HG03135 (cell line): ENCODE measurements at regions not wholly inside any gene's neighbourhood (a gene's known extent, or its start where the extent isn't known, plus 50 kb on each side); places are given as distances from the start of the nearest gene placed in this dataset.

Source experiments
- ATAC-seq: cut with Tn5 transposase; IDR thresholded peaks from one replicate; pipeline ENCODE4 v1.9.1; 2021; ENCODE audit warnings: mild to moderate bottlenecking, moderate library complexity; ENCODE audit not compliant: unreplicated experiment

- no peak for ATAC-seq
Measured at GRCh38 chr4:166335256-166335938, 462.4 kb downstream of the TLL1 start.

DNA sequence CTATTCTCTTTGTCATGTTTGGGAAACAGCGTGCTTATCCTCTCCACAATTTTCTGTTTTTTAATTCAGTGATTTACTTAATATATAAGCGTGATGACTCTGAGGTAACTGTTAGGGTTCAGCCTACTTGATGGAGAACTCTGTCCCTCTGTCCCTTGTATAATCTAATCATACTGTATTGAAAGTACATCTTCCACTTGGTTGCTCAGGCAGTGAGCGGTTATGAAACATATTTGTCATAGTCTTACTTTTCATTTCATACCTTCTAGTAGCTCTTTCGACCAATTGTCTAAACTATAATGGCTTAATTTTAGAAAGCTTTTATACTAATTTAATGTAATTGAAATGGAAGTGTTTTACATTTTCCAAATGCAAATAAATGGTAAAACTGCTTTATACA lies 469.0 kb downstream of the TLL1 start:
- no peak for ATAC-seq

- ATAC-seq: no peak
Measured at GRCh38 chr4:166363198-166363597, 490.2 kb downstream of the TLL1 start.

DNA sequence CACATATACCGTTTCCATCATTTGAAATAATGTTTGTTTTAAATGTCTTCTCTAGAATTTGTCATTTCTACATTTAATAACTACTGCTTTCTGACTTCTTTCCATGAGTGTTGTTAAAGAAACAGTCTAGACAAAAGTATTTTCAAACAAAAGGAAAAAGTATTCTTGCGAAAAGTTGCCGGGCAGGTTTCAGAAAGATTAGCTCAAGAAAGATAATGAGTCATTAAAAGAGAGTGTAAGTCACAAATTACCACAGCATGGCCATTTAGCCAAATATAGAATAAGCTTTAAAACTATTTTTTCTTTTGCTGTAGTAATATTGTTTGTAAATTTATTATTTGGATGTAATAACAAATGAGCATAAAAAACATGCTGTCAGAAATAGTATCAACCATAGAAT lies 493.0 kb downstream of the TLL1 start:
- no peak for ATAC-seq

GRCh38 chr4:166377578-166377977 lies 504.5 kb downstream of the TLL1 start:
- no peak for ATAC-seq

DNA sequence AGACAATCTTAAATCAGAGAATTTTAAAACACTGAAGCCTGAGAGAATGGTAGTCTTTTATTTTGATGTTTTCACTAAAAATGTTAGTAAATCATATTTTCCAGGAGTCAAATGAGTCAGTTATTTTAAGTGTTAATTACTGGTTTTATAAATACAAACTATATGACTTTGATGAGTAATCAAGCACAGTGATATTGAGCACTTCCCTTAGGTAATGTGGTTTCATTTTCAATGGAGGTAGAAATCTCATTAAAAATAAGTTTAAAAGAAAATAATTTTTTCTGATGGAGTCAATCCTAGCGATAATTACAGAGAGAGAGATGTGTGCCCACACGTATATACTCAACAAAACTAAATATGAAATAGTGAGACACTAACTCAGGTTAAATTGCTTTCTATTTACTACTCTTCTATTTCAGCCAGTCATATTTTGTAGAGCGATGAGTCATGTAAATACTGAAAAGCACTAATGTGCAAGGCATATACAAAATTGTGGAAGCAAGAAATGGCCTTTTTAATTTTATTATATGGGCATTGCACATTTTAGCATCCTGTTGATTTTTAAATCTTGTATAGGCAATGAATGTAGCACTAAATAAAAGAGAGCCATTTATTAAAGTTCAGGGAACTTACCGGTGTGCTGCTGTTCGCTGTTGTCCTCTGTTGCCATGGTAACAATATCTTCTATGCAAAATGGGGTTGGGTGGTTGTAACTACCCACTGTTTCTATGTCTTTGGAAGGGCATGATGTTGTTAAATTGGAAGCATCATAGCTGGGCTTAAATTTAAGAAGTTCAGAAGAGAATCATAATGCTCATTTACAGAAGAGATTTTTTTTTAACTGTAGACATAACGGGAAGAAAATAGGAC lies 513.7 kb downstream of the TLL1 start:
- ATAC-seq: no peak

DNA sequence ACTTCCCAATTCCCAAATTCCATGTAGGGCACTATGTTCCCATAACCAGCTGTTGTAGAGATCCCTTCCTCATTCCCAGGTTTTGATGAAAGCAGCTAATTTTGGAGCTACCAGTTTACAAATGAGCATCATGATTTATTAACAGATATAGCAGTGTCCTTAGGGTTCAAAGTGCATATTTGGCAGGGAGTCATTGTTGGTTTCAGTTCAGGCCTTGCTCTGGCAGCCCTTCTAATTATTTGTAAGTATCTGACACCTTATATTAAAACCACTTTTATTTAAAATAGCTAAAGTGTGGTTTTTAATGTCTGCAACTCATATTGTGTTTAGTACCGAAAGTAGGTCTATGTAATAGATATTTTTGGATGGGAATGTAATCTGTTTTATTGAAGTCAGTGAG lies 518.5 kb downstream of the TLL1 start:
- no peak for ATAC-seq

DNA sequence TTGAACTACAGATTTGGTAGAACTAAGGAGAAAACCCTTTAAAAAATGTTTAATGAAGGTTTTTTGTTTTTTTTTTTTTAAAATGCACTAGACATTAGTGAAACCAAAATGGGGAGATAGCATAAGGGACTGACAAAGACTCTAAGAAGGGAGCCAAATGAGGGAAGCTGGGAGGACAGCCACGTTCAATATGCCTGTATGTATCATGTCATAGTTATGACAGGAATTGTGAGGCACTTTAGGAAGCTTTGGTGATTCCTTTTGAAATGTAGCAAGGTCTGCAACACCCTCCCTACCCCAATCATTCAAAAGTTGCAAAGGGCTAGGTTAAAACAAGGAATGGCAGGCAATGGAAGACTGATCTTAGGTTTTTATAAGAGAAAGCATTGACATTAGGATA lies 526.0 kb downstream of the TLL1 start:
- no peak for ATAC-seq

- no peak for ATAC-seq
Measured at GRCh38 chr4:166400270-166400894, 527.3 kb downstream of the TLL1 start.

DNA sequence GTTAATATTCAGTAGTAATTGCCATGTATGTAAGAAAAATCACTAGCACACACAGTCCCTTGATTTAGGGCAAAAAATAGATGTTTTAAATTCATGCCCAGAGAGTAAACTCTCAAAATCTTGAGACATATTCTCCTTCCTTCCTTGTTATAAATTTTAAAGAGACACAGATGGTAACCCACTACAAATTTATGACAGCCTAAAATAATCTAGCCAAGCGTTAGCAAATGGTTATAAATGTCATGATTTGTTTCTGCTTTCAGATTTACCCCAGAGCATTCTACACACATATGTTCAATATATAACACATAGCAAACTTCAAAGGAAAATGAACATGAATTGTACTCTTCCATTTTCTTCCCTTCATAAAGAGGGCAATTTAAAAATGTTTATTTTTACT lies 540.3 kb downstream of the TLL1 start:
- ATAC-seq: no peak

- ATAC-seq: no peak
Measured at GRCh38 chr4:166414431-166414830, 541.4 kb downstream of the TLL1 start.

- ATAC-seq: no peak
Measured at GRCh38 chr4:166415749-166416148, 542.7 kb downstream of the TLL1 start.

DNA sequence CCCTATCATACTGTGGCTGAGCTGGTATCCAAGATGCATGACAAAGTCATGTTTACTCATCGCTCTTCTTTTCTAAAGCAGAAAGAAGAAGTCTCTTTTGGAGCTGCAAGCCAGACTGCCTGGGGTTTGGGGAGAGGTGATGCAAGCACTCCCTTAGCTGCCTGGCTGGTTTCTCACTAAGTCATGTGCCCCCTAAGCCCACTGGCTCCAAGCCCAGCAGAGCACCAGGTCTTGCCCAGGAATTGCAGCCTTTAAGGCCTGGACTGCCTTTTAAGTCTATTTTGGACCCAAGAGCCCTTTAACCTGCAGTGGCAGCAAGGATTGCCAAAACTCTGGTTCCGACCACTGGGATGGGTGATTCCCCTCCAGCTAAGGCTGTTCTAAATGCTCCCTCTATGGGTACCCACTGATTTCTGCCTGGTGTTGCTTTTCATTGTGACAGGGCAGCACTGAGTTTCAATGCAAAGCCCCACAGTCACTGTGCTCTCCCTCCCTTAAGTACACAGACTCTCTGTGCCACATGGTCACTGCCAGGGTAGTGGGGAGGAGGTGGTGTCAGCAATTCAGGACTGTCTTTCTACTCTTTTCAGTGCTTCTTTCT lies 548.6 kb downstream of the TLL1 start:
- ATAC-seq: no peak

DNA sequence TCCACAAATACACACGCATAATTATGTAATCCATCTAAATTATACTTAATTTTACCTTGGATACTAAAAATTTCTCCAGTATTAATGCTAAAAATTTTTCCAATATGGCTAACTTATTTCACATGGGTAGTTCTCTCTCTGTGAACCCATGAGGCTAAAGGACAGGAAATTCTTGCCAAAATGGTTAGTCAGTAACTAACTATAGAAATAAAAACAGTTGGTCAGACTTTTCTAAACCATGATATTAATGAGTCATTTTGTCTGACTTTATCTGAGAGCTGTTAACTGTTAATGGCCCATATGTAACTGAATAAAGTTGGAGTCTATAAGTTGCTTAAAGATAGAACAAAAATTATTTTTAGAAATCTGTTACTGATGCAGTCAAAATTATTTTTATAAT lies 549.4 kb downstream of the TLL1 start:
- ATAC-seq: no peak

- no peak for ATAC-seq
Measured at GRCh38 chr4:166426300-166426863, 553.3 kb downstream of the TLL1 start.

DNA sequence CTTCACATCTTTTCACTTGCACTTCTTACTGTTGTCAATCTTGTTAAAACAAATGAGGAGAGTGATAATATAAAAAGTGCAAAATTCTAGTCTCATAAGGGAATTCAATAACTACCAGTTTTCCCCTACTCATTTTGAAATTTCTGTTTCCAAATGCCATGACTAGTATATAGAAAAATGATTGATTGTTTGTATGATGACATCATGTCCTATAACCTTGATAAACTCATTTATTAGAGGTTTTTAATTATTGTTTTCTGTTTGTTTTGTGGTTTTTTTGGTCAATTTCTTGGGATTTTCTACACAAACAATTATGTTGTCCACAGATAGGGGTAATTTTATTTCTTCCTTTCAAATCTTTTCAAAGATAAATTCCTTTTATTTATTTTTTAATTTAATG lies 559.1 kb downstream of the TLL1 start:
- no peak for ATAC-seq

- ATAC-seq: no peak
Measured at GRCh38 chr4:166432842-166433241, 559.8 kb downstream of the TLL1 start.

DNA sequence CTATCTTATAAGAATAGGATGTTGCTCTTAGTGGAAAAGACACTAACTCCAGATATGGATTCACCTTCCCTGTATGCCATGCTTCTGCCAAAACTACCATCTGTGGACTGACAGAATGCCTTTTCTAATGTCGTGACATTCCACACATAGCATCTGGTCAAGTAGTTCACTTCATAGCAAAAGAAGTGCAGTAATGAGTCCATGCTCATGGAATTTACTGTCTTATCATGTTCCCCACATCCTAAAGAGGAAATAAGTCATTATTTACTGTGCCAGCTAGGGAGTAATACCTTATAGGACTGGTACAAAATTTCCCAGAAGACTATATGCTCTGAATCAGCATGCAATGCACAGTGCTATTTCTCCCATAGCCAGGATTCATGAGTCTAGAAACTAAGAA lies 562.4 kb downstream of the TLL1 start:
- ATAC-seq: no peak

DNA sequence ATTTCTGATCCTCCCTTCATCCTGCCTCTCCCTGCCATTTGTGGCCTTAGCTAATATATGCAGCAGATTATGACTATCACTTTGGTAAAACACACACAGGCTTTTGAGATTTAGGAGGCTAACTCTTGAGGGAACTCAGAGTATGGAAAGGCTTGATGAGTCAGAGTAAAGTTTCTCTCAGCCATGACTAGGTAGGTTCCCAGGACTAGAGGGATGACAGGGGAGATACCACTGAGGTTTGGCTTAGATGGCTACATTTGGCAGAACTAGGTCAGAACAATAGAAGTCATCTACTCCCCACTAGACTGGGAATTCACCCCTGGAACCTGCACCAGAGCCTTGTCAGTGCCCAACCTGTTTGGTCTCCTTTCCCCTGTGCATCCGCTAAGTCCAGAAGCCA lies 585.7 kb downstream of the TLL1 start:
- ATAC-seq: no peak

GRCh38 chr4:166459621-166460020 lies 586.6 kb downstream of the TLL1 start:
- no peak for ATAC-seq
